Suprapubic skin (tissue), 3 donors: ENCODE measurements at regions not wholly inside any gene's neighbourhood (a gene's known extent, or its start where the extent isn't known, plus 50 kb on each side); places are given as distances from the start of the nearest gene placed in this dataset.

Experiments
- CTCF ChIP-seq, 2 donors: fragments of 200-600 bp in 1 of 2; fragments of 450-650 bp in 1 of 2; sonication (generic) in 1 of 2; IDR thresholded peaks; one replicate each; pipeline ENCODE4 v1.5.1; 2016 to 2019; ENCODE audit warnings: antibody characterized with exemption in 2 of 2, mild to moderate bottlenecking in 1 of 2, moderate library complexity in 1 of 2
- POLR2A ChIP-seq, 2 donors: fragments of 450-650 bp; IDR thresholded peaks; one replicate each; pipeline ENCODE4 v1.6.1; 2017; ENCODE audit warnings: antibody characterized with exemption in 2 of 2, mild to moderate bottlenecking in 2 of 2, moderate library complexity in 2 of 2

- TF ChIP-seq CTCF (IDR thresholded peaks at IDR 0.05): no peak
- no peak for TF ChIP-seq POLR2A (IDR thresholded peaks at IDR 0.05)
These were observed 1369.1 kb upstream of the ADGRL4 start for GRCh38 chr1:80375662-80376061.
